ENCODE measurements at regions not wholly inside any gene's neighbourhood (a gene's known extent, or its start where the extent isn't known, plus 50 kb on each side); places are given as distances from the start of the nearest gene placed in this dataset.

DNA sequence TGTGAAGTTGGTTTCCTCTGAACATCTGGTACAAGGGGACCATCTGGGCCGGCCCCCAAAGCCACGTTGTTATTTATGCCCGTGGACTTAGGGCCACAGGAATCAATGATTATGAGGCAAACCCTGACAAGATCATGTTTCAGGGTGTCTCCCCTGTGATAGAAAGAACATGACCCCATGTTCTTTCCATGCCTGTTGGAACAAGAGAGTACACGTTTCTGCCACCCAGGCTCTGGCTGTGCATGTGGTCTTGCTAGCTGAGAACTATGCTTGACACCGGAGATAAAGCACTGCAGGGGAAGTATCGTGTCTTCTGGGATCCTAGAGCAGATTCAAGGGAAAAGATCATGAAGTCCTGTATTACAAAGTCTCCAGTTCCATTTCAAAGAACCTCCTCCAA lies 64.2 kb downstream of the TMEM17 start:
- no peaks in the 10 kb centered on the region for H3K36me3 ChIP-seq (ENCODE audit: insufficient read depth, low read length)
- H3K27ac ChIP-seq (ENCODE audit: low read depth, low read length): no peak overlapping the region
- H3K9me3 ChIP-seq (ENCODE audit: low read depth, low read length): no peaks in the 10 kb centered on the region
- no peak overlapping the region for H2AFZ ChIP-seq (ENCODE audit: low read length)
- DNase-seq (ENCODE audit: insufficient read length, low spot score, missing footprints): no peak
- no peaks in the 10 kb centered on the region for H3K4me1 ChIP-seq (ENCODE audit: insufficient read depth, low read length)
- H4K20me1 ChIP-seq (ENCODE audit: insufficient read depth, low read length): no peaks in the 10 kb centered on the region
- H3K4me2 ChIP-seq (ENCODE audit: insufficient read depth, low read length): no peak overlapping the region
- no peaks in the 10 kb centered on the region for H3K79me2 ChIP-seq (ENCODE audit: insufficient read depth, low read length)
- H3K27me3 ChIP-seq (ENCODE audit: insufficient read depth, low read length): peaks cover 39% of the 10 kb centered on the region
- TF ChIP-seq, protein P1, sequence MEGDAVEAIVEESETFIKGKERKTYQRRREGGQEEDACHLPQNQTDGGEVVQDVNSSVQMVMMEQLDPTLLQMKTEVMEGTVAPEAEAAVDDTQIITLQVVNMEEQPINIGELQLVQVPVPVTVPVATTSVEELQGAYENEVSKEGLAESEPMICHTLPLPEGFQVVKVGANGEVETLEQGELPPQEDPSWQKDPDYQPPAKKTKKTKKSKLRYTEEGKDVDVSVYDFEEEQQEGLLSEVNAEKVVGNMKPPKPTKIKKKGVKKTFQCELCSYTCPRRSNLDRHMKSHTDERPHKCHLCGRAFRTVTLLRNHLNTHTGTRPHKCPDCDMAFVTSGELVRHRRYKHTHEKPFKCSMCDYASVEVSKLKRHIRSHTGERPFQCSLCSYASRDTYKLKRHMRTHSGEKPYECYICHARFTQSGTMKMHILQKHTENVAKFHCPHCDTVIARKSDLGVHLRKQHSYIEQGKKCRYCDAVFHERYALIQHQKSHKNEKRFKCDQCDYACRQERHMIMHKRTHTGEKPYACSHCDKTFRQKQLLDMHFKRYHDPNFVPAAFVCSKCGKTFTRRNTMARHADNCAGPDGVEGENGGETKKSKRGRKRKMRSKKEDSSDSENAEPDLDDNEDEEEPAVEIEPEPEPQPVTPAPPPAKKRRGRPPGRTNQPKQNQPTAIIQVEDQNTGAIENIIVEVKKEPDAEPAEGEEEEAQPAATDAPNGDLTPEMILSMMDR (IDR thresholded peaks at IDR 0.05; ENCODE audit: extremely low read depth, low read depth, low read length): no peak
- no peak overlapping the region for H3K4me3 ChIP-seq (ENCODE audit: insufficient read depth, low read length)

DNA sequence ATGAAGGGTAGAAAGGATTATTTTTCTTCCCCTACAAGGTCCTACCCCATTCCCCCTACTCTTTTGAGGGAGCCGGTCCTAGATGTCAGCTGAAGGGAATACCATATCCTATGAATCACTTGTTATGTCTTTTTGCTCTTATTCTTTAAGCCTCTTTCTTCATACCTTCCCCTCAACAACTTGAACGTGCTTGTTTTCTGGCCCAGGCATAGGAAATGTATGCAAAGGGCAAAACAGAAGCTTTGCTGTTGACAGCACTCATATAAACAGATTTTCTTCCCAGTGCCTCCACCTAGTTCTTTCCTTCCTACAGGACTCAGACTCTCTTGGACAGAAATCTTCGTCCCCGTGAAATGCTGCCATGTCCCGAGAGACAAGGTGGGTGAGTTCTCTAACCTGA lies 64.6 kb downstream of the TMEM17 start:
- Histone ChIP-seq H3K27me3 (ENCODE audit: insufficient read depth, low read length) (peaks cover 39% of the 10 kb centered on the region), H3K4me2 (ENCODE audit: insufficient read depth, low read length) (no peak overlapping the region), H3K4me1 (ENCODE audit: insufficient read depth, low read length) (no peaks in the 10 kb centered on the region), H3K4me3 (ENCODE audit: insufficient read depth, low read length) (no peak overlapping the region), H2AFZ (ENCODE audit: low read length) (no peak overlapping the region), H3K79me2 (ENCODE audit: insufficient read depth, low read length) (no peaks in the 10 kb centered on the region), H3K9me3 (ENCODE audit: low read depth, low read length) (no peaks in the 10 kb centered on the region), H3K36me3 (ENCODE audit: insufficient read depth, low read length) (no peaks in the 10 kb centered on the region), H3K27ac (ENCODE audit: low read depth, low read length) (no peak overlapping the region), H4K20me1 (ENCODE audit: insufficient read depth, low read length) (no peaks in the 10 kb centered on the region)
- DNase-seq (ENCODE audit: insufficient read length, low spot score, missing footprints): no peak
- TF ChIP-seq, protein P1 (IDR thresholded peaks at IDR 0.05; ENCODE audit: extremely low read depth, low read depth, low read length): no peak

DNA sequence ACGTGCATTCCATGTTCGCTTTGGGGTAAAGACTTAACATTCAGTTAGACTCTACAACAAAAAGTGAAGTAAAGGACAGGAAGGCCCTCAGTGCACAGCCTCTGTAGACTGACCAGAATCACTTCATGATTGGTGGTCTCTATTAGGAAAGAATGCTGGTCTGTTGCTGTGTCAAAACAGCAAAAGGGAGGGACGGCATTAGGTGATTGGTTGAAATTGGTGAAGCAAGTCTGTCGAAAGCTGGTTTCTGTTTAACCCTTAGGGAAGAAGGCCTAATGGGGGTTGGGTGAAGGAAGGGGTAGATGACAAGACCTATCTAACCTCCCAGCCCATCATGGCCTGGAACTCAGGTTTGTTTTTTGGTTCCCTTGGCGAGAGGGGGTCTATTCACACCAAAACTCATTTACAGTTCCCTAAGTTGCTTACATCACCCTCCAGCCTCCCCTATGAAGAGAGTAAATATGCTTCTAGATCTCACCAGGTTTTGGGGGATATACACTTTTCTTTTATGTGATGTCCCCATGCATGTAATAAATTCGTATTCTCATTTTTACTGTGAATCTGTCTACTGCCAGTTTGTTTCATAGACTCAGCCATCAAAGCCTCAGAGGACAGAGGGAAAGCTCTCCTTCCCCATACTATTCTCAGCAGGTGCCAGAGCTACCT lies 65.6 kb downstream of the TMEM17 start:
- Histone ChIP-seq H2AFZ (ENCODE audit: low read length) (no peak overlapping the region), H3K4me3 (ENCODE audit: insufficient read depth, low read length) (no peak overlapping the region), H3K36me3 (ENCODE audit: insufficient read depth, low read length) (no peaks in the 10 kb centered on the region), H3K27ac (ENCODE audit: low read depth, low read length) (no peak overlapping the region), H3K4me1 (ENCODE audit: insufficient read depth, low read length) (no peaks in the 10 kb centered on the region), H3K4me2 (ENCODE audit: insufficient read depth, low read length) (no peak overlapping the region), H3K9me3 (ENCODE audit: low read depth, low read length) (no peaks in the 10 kb centered on the region), H3K79me2 (ENCODE audit: insufficient read depth, low read length) (no peaks in the 10 kb centered on the region), H3K27me3 (ENCODE audit: insufficient read depth, low read length) (peaks cover 39% of the 10 kb centered on the region), H4K20me1 (ENCODE audit: insufficient read depth, low read length) (no peaks in the 10 kb centered on the region)
- no peak for DNase-seq (ENCODE audit: insufficient read length, low spot score, missing footprints)
- TF ChIP-seq, protein P1 (IDR thresholded peaks at IDR 0.05; ENCODE audit: extremely low read depth, low read depth, low read length): no peak

DNA sequence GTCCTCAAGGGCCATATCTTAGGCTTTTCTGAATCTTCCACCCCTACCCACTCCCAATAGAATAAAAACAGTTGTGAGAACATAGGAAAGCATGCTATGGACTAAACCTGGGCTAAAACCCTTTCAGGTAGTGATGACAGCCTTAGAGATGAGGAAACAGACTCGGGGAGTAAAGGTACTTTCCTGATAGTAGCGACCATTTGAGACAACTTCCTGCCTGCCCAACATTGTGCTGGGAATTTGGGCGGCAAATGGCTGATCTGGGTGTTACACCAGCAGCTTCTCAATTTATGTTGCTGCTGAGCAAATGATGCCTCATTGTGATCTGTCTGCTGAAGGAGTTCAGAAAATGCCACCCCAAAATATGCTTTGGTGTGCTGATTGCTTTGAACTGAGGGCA lies 66.6 kb downstream of the TMEM17 start:
- H3K27me3 ChIP-seq (ENCODE audit: insufficient read depth, low read length): peaks cover 34% of the 10 kb centered on the region
- no peak overlapping the region for H3K27ac ChIP-seq (ENCODE audit: low read depth, low read length)
- no peaks in the 10 kb centered on the region for H3K4me1 ChIP-seq (ENCODE audit: insufficient read depth, low read length)
- no peak overlapping the region for H3K4me3 ChIP-seq (ENCODE audit: insufficient read depth, low read length)
- no peak overlapping the region for H3K4me2 ChIP-seq (ENCODE audit: insufficient read depth, low read length)
- no peaks in the 10 kb centered on the region for H3K79me2 ChIP-seq (ENCODE audit: insufficient read depth, low read length)
- DNase-seq (ENCODE audit: insufficient read length, low spot score, missing footprints): no peak
- H3K36me3 ChIP-seq (ENCODE audit: insufficient read depth, low read length): no peaks in the 10 kb centered on the region
- no peaks in the 10 kb centered on the region for H3K9me3 ChIP-seq (ENCODE audit: low read depth, low read length)
- no peak overlapping the region for H2AFZ ChIP-seq (ENCODE audit: low read length)
- no peaks in the 10 kb centered on the region for H4K20me1 ChIP-seq (ENCODE audit: insufficient read depth, low read length)
- TF ChIP-seq, protein P1 (IDR thresholded peaks at IDR 0.05; ENCODE audit: extremely low read depth, low read depth, low read length): no peak

Measured in osteoblast (primary cell).